ENCODE measurements at regions not wholly inside any gene's neighbourhood (a gene's known extent, or its start where the extent isn't known, plus 50 kb on each side); places are given as distances from the start of the nearest gene placed in this dataset.

DNA sequence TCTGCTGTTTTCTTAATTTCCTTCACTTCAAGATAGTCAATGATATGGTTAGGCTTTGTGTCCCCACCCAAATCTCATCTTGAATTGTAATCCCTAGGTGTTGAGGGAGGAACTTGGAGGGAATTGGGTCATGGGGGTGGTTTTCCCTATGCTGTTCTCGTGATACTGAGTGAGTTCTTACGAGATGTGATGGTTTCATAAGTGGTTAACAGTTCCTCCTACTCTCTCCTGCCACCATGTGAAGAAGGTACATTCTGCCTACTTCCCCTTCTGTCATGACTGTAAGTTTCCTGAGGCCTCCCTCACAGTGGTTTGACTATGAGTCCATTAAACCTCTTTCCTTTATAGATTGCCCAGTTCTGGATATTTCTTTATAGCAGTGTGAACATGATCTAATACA is 74.0 kb upstream of the SAMSN1 start:
- no peaks in the 10 kb centered on the region for H3K79me1 ChIP-seq (ENCODE audit: insufficient read depth, low read depth, low read length, poor library complexity, severe bottlenecking)
- H3K27me3 Mint-ChIP-seq (ENCODE audit: low read depth), result no peaks in the 10 kb centered on the region; the same call in 1 of the 2 replicates
- no CpG with 5 or more reads among the region's 2 CpGs for WGBS (ENCODE audit: extremely low coverage, insufficient read length, low lambda C conversion rate)

More for the DNA sequence above, 74.0 kb upstream of the SAMSN1 start:
- no peak for DNase-seq
- Histone ChIP-seq H4K20me1 (ENCODE audit: control insufficient read depth, insufficient read depth, insufficient read length) (no peaks in the 10 kb centered on the region), H3K23me2 (ENCODE audit: insufficient read length, low read depth, low read length, poor library complexity, severe bottlenecking) (no peaks in the 10 kb centered on the region), H2BK5ac (ENCODE audit: insufficient read length, low read length) (no peak overlapping the region), H4K5ac (ENCODE audit: insufficient read length, low read depth, low read length) (no peak overlapping the region), H3K14ac (ENCODE audit: insufficient read depth, low read length) (no peak overlapping the region), H3K9me3 (ENCODE audit: control insufficient read depth, low read depth, low read length) (peaks cover 13% of the 10 kb centered on the region), H2AK5ac (ENCODE audit: insufficient read length, low read length) (no peak overlapping the region), H3K4ac (ENCODE audit: low read depth, low read length) (no peak overlapping the region), H4K8ac (replicated peaks; ENCODE audit: insufficient read length, low read depth, low read length) (no peak overlapping the region), H3T11ph (ENCODE audit: low read length) (no peak overlapping the region), H3K27ac (ENCODE audit: insufficient read length, low read depth, low read length) (no peak overlapping the region), H3K4me1 (ENCODE audit: insufficient read depth, low read length) (peaks cover 7% of the 10 kb centered on the region; the same call in 1 of the 2 replicates), H3K79me2 (ENCODE audit: insufficient read depth, low read length) (no peaks in the 10 kb centered on the region), H3K27me3 (ENCODE audit: insufficient read depth, low read length) (no peaks in the 10 kb centered on the region), H4K91ac (ENCODE audit: insufficient read length, low read depth, low read length) (no peak overlapping the region), H2BK12ac (ENCODE audit: insufficient read length, low read depth, low read length) (no peak overlapping the region), H3K4me2 (ENCODE audit: insufficient read depth, insufficient read length, low read length) (no peak overlapping the region), H2BK15ac (ENCODE audit: low read depth, low read length) (no peak overlapping the region), H2AFZ (ENCODE audit: low read length) (no peak overlapping the region), H3K18ac (ENCODE audit: insufficient read length, low read depth, low read length) (no peak overlapping the region), H3K9ac (ENCODE audit: extremely low read depth, insufficient read length, low read length) (no peak overlapping the region), H3K23ac (ENCODE audit: insufficient read length, low read depth, low read length) (no peak overlapping the region), H2BK20ac (ENCODE audit: low read depth, low read length, poor library complexity, severe bottlenecking) (no peak overlapping the region), H3K56ac (ENCODE audit: insufficient read length, low read depth, low read length) (no peak overlapping the region), H2BK120ac (ENCODE audit: low read depth, low read length, poor library complexity, severe bottlenecking) (no peak overlapping the region)
- Mint-ChIP-seq H3K9me3 (peaks cover 34 to 37% of the 10 kb centered on the region in 2 experiments), H3K4me3 (no peak overlapping the region), H3K27ac (no peak overlapping the region), H3K4me1 (peaks cover 42 to 52% of the 10 kb centered on the region in 2 experiments), H3K36me3 (ENCODE audit: insufficient read depth in 1 of 3, low read depth in 3 of 3) (peaks cover 31 to 50% (median 34%) of the 10 kb centered on the region in 3 experiments)
- no peak for TF ChIP-seq CTCF (conservative IDR thresholded peaks at IDR 0.05)

Data from H9 (cell line).